Adrenal gland (tissue), 9 donors: ENCODE measurements at regions not wholly inside any gene's neighbourhood (a gene's known extent, or its start where the extent isn't known, plus 50 kb on each side); places are given as distances from the start of the nearest gene placed in this dataset.

Experiments used
- DNase-seq, 7 donors: peaks; one replicate each; pipeline ENCODE4 v3.0.0-alpha.2; 2019 to 2020
- H3K27ac ChIP-seq, 5 donors: fragments of 200-600 bp; sonication (generic) in 4 of 5; 1 replicate in 3 of 5; 2 replicates in 2 of 5; pipeline versions ENCODE4 v1.5.1 to v1.8.0; 2016 to 2020; ENCODE audit warnings: mild to moderate bottlenecking in 1 of 5
- H3K27me3 ChIP-seq: fragments of 200-600 bp; 2 replicates; pipeline ENCODE4 v1.8.0; 2021
- H3K36me3 ChIP-seq, 2 donors: fragments of 200-600 bp; replicated peaks in 1 of 2; 1 replicate in 1 of 2; 2 replicates in 1 of 2; pipeline versions ENCODE4 v1.5.1 to v1.8.0; 2018 to 2022
- H3K4me1 ChIP-seq, 2 donors: fragments of 200-600 bp; replicated peaks in 1 of 2; 1 replicate in 1 of 2; 2 replicates in 1 of 2; pipeline versions ENCODE4 v1.5.1 to v1.8.0; 2018 to 2021
- H3K4me3 ChIP-seq, 4 donors: fragments of 200-600 bp; sonication (generic) in 3 of 4; one replicate each; pipeline ENCODE4 v1.5.1; 2016 to 2018
- H3K9me3 ChIP-seq, 3 donors: fragments of 200-600 bp; sonication (generic) in 1 of 3; replicated peaks in 1 of 3; 1 replicate in 2 of 3; 2 replicates in 1 of 3; pipeline versions ENCODE4 v1.5.1 to v1.8.0; 2016 to 2021
- CTCF ChIP-seq, 6 experiments: fragments of 450-650 bp in 4 of 6; fragments of 200-600 bp in 2 of 6; sonication (generic) in 1 of 6; IDR thresholded peaks; 1 replicate in 5 of 6; 2 replicates in 1 of 6; pipeline versions ENCODE4 v1.5.1 to v1.8.0; 2016 to 2021; ENCODE audit warnings: antibody characterized with exemption in 6 of 6, mild to moderate bottlenecking in 2 of 6, moderate library complexity in 1 of 6
- POLR2A ChIP-seq, 2 donors: fragments of 450-650 bp; IDR thresholded peaks; one replicate each; pipeline ENCODE4 v1.6.1; 2017; ENCODE audit warnings: antibody characterized with exemption in 2 of 2, mild to moderate bottlenecking in 2 of 2, moderate library complexity in 1 of 2
- WGBS, 4 donors: extraction: QIAGEN DNeasy Blood & Tissue Kit in 2 of 4; methylation state at CpG; one replicate each; pipeline versions ENCODE4 v1.1.5 to v1.1.7; 2013 to 2017; 5-methylcytosine and 5-hydroxymethylcytosine counted together
- intact Hi-C, 2 donors: fragments of 100-400 bp; cut with DNase I; formaldehyde crosslinking; loops; one replicate each; pipeline versions ENCODE4 v1.14.1 to v1.15.0; 2022 to 2023
- donor health status: healthy with polysubstance abuse.
- donor health status: Bipolar disorder and iron deficiency.
- donor health status: DM: yes; HTN: yes; CAD: no.
- donor health status: DM: no; HTN: no; CAD: no.
- donor health status: DM: no; HTN: no; CAD: no.

GRCh38 chr1:17990401-17990800 is 117.2 kb upstream of the IGSF21 start:
- H3K4me3 ChIP-seq: no peak overlapping the region
- no peaks in the 10 kb centered on the region for H3K9me3 ChIP-seq
- no peaks in the 10 kb centered on the region for H3K27me3 ChIP-seq
- DNase-seq: no peak
- intact Hi-C loops: no loop called here
- H3K27ac ChIP-seq: no peak overlapping the region
- TF ChIP-seq POLR2A (IDR thresholded peaks at IDR 0.05): no peak
- no peak for TF ChIP-seq CTCF (IDR thresholded peaks at IDR 0.05)
- WGBS, 4 donors: 54 to 80% (median 63%) methylated on average over 1 of the region's 1 CpG
- no peaks in the 10 kb centered on the region for H3K36me3 ChIP-seq
- H3K4me1 ChIP-seq: no peaks in the 10 kb centered on the region

- 77 to 87% (median 84%) methylated on average over 3 to 4 of the region's 4 CpGs for WGBS, 4 donors
- Histone ChIP-seq H3K4me3 (no peak overlapping the region), H3K4me1 (no peaks in the 10 kb centered on the region), H3K36me3 (no peaks in the 10 kb centered on the region), H3K9me3 (no peaks in the 10 kb centered on the region), H3K27ac (no peak overlapping the region), H3K27me3 (no peaks in the 10 kb centered on the region)
- TF ChIP-seq POLR2A (IDR thresholded peaks at IDR 0.05) (no peak), CTCF (IDR thresholded peaks at IDR 0.05) (no peak)
- intact Hi-C loops: no loop called here
- no peak for DNase-seq
These were observed 115.6 kb upstream of the IGSF21 start for GRCh38 chr1:17991996-17992395.

- Histone ChIP-seq H3K27me3 (no peaks in the 10 kb centered on the region), H3K36me3 (no peaks in the 10 kb centered on the region), H3K4me3 (no peak overlapping the region), H3K4me1 (no peaks in the 10 kb centered on the region), H3K9me3 (no peaks in the 10 kb centered on the region), H3K27ac (no peak overlapping the region)
- DNase-seq: no peak
- TF ChIP-seq CTCF (IDR thresholded peaks at IDR 0.05): no peak
- no peak for TF ChIP-seq POLR2A (IDR thresholded peaks at IDR 0.05)
- intact Hi-C loops: no loop called here
- 83 to 89% (median 88%) methylated on average over 5 of the region's 5 CpGs for WGBS, 4 donors
These were observed 114.8 kb upstream of the IGSF21 start for GRCh38 chr1:17992800-17993199.

DNA sequence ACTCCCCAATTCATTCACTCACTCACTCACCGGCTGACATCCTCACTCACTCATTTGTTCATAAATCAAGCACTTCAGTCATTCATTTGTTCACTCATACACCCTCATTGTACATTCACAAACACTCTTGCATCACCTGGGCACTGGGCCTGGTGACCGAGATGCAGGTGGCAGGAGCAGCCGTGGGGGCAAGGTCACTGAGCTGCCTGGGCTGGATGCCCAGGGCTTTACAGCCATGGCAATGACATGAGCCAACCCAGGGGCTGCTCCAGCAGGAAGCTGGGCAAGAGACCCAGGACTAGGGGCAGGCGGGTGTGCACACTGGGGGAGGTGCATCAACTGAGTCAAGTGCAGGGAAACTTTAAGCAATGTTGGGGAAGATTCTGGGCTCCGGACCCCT is 113.6 kb upstream of the IGSF21 start:
- Histone ChIP-seq H3K27me3 (no peaks in the 10 kb centered on the region), H3K9me3 (no peaks in the 10 kb centered on the region), H3K36me3 (no peaks in the 10 kb centered on the region), H3K4me3 (no peak overlapping the region), H3K27ac (no peak overlapping the region), H3K4me1 (no peaks in the 10 kb centered on the region)
- 44 to 71% (median 68%) methylated on average over 4 to 5 of the region's 5 CpGs for WGBS, 4 donors
- no peak for DNase-seq
- intact Hi-C loops: no loop called here
- TF ChIP-seq POLR2A (IDR thresholded peaks at IDR 0.05): no peak
- TF ChIP-seq CTCF (IDR thresholded peaks at IDR 0.05): no peak
